BLaER1 (cell line): ENCODE measurements at regions not wholly inside any gene's neighbourhood (a gene's known extent, or its start where the extent isn't known, plus 50 kb on each side); places are given as distances from the start of the nearest gene placed in this dataset.

ENCODE experiments used
- H3K27ac ChIP-seq: shearing (Covaris generic); formaldehyde crosslinking; 2 replicates; pipeline ENCODE4 v1.8.1; 2022
- H3K27me3 ChIP-seq: shearing (Covaris generic); formaldehyde crosslinking; 2 replicates; pipeline ENCODE4 v1.8.1; 2022
- H3K36me3 ChIP-seq: shearing (Covaris generic); formaldehyde crosslinking; 2 replicates; pipeline ENCODE4 v1.8.1; 2022
- H3K4me1 ChIP-seq: shearing (Covaris generic); formaldehyde crosslinking; 2 replicates; pipeline ENCODE4 v1.8.1; 2022
- H3K4me2 ChIP-seq: shearing (Covaris generic); formaldehyde crosslinking; 2 replicates; pipeline ENCODE4 v1.8.1; 2022
- H3K4me3 ChIP-seq: shearing (Covaris generic); formaldehyde crosslinking; 2 replicates; pipeline ENCODE4 v1.8.1; 2022
- H3K9ac ChIP-seq: shearing (Covaris generic); formaldehyde crosslinking; 2 replicates; pipeline ENCODE4 v1.8.1; 2022
- H3K9me3 ChIP-seq: shearing (Covaris generic); formaldehyde crosslinking; 2 replicates; pipeline ENCODE4 v1.8.1; 2022
- H4K20me1 ChIP-seq: shearing (Covaris generic); formaldehyde crosslinking; 2 replicates; pipeline ENCODE4 v1.8.1; 2022
- Cebpa-rat ChIP-seq: shearing (Covaris generic); IDR thresholded peaks from 2 replicates; pipeline ENCODE4 v1.8.1; 2022

DNA sequence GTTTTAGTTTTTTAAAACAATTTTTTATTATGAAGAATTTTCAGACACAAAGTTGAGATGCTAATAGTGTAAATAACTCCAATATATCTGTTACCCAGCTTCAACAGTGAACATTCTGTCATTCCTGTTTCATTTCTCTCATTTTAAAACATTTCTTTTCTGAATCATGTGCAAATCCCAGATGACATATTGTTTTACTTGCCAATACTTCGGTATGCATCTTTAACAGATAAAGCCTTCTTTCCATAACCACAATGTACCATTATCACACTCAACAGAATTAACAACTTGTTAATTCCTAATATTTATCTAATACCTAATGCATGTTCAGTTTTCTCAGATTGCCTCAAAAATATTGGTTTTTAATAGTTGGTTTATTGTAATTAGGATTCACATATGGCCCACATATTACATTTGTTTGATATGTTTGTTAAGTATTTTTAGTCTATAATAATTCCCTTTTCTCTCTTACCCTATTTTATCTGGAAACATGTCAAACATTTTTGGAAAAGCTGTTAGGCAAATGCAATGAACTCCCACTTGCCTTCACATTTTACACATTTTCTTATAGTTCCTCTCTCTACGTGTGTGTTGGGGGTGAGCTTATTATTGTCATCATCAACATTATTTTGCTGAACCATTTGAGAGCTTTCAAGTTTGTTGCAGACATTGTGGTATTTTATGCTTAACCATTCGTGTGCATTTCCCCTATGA lies 58.7 kb upstream of the ANKRD55 start:
- no peak overlapping the region for H3K9ac ChIP-seq
- no peak for TF ChIP-seq Cebpa-rat
- no peaks in the 10 kb centered on the region for H3K27me3 ChIP-seq
- peaks cover 10% of the 10 kb centered on the region; the same call in 1 of the 2 replicates for H3K4me1 ChIP-seq
- H3K9me3 ChIP-seq, result peaks cover 35% of the 10 kb centered on the region
- H3K4me3 ChIP-seq, result no peak overlapping the region
- no peak overlapping the region for H3K27ac ChIP-seq
- no peaks in the 10 kb centered on the region for H3K36me3 ChIP-seq
- H4K20me1 ChIP-seq, result no peaks in the 10 kb centered on the region
- H3K4me2 ChIP-seq, result no peak overlapping the region

DNA sequence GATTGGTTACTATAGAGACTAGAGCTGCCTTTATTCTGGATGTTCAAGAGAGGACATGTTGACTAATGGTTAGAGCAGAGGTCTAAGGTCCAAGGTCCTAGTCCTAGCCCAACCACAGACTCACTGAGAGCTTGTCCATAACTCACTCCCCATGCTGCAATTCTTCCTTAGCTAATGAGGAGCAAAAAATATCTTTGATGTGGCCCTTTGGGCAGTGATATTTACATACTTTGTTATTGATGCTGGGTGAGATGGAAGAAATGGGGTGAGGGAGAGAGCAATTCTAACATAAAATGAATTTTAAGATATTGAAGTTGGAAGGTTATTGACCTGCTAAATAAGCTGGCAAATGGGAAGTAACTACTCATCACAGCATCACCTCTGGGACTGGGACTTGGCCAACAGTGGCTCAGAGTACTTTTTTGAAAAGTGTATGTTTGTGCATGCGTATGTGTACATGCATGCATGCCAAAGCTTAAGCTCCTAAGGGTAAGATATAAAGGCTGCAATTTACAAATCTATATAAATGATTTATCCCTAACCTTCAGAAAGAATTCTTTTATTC lies 58.0 kb upstream of the ANKRD55 start:
- H3K9me3 ChIP-seq, result peaks cover 28% of the 10 kb centered on the region
- no peak overlapping the region for H3K4me3 ChIP-seq
- H3K27me3 ChIP-seq, result no peaks in the 10 kb centered on the region
- H3K9ac ChIP-seq, result no peak overlapping the region
- no peaks in the 10 kb centered on the region for H4K20me1 ChIP-seq
- H3K4me2 ChIP-seq, result no peak overlapping the region
- no peak for TF ChIP-seq Cebpa-rat
- H3K27ac ChIP-seq, result no peak overlapping the region
- H3K36me3 ChIP-seq, result no peaks in the 10 kb centered on the region
- H3K4me1 ChIP-seq, result peaks cover 16% of the 10 kb centered on the region; the same call in 1 of the 2 replicates

DNA sequence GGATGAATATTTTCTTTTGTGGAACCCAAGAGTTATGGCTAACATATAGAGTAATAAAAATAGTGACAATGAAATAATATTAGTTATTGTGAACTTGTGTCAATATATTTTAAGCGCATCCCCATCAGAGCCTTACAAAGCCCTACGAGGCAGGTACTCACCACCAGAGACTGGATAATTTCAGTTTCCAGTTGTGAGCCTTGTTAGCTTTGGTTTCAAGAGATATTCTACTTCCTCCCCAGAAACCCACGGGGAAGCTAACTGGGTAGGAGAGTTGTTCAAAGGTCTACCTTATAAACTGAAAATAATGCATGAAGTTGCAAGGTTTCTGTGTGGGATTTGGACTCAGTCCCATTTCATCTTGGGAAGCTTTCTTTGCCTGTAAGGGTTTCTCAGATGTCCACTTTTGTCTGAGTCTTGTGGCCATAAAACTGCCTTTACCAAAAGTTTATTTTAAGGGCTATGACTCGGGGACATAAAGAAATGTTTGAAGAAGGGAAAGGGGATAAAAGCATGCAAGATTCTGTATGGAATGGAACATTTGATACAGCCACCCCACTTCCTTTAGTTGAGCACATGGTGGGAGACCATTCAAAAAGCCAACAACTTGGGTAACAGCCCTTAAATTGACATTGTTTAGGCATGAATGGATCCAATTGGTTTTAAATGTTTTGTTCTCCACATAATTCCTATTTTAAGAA lies 57.4 kb upstream of the ANKRD55 start:
- no peaks in the 10 kb centered on the region for H3K36me3 ChIP-seq
- H3K4me2 ChIP-seq, result no peak overlapping the region
- no peaks in the 10 kb centered on the region for H4K20me1 ChIP-seq
- no peak overlapping the region for H3K27ac ChIP-seq
- no peak for TF ChIP-seq Cebpa-rat
- peaks cover 22% of the 10 kb centered on the region for H3K9me3 ChIP-seq
- peaks cover 16% of the 10 kb centered on the region; the same call in 1 of the 2 replicates for H3K4me1 ChIP-seq
- H3K4me3 ChIP-seq, result no peak overlapping the region
- H3K27me3 ChIP-seq, result no peaks in the 10 kb centered on the region
- H3K9ac ChIP-seq, result no peak overlapping the region

DNA sequence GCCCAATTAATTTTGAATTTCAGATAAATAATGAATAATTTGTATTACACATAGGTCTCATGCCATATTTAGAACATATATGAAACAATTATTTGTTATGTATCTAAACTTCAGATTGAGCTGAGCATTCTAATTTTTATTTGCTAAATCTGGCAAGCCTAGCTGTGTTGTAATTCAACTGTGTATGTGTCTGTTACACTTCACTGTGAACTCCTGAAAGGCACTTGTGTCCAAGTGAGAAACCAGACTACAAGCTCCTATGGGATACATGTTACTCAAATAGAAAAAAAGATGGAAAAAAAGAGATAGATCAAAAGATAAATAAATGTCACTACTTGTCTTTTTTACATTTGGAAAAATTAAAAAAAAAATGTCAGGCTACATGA lies 56.5 kb upstream of the ANKRD55 start:
- Histone ChIP-seq H3K4me3 (no peak overlapping the region), H3K4me1 (peaks cover 16% of the 10 kb centered on the region; the same call in 1 of the 2 replicates), H3K36me3 (no peaks in the 10 kb centered on the region), H3K4me2 (no peak overlapping the region), H3K9me3 (peaks cover 18% of the 10 kb centered on the region), H3K27ac (no peak overlapping the region), H4K20me1 (no peaks in the 10 kb centered on the region), H3K27me3 (no peaks in the 10 kb centered on the region), H3K9ac (no peak overlapping the region)
- no peak for TF ChIP-seq Cebpa-rat

DNA sequence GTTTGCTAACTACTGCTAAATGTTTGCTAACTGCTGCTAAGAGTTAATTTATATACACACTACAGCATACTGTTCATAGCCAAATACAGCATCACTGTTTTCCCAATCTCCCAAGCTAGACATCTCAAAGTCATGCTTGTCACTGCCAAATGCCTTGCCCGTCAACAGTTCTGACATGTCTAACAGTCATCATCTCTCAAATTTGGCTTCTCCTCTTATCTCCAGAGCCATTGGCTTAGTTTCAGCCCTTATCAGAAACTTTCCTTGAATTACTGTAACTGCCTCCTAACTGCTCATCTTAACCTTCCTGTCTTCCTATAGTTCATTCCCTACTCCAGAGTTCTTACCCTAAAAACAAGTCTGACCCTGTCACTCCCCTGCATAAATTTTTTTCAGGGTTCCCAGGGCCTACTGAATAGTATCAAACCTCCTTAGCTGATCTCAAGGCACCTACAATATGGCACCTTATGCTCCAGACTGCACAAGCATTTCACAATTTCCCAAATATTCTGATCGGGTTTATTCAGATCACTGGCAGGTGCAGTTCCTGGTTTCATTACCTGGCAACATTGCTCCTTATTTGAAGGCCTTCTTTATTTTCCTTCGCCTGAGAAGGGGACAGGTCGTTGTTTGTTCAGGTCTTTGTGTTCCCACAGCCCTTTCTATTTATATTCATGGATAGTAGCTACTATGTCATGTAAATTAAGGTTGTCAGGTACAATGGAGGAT lies 55.9 kb upstream of the ANKRD55 start:
- TF ChIP-seq Cebpa-rat, result no peak
- Histone ChIP-seq H4K20me1 (no peaks in the 10 kb centered on the region), H3K4me3 (no peak overlapping the region), H3K4me2 (no peak overlapping the region), H3K9ac (no peak overlapping the region), H3K36me3 (no peaks in the 10 kb centered on the region), H3K4me1 (peaks cover 16% of the 10 kb centered on the region; the same call in 1 of the 2 replicates), H3K27me3 (no peaks in the 10 kb centered on the region), H3K9me3 (peaks cover 16% of the 10 kb centered on the region), H3K27ac (no peak overlapping the region)

DNA sequence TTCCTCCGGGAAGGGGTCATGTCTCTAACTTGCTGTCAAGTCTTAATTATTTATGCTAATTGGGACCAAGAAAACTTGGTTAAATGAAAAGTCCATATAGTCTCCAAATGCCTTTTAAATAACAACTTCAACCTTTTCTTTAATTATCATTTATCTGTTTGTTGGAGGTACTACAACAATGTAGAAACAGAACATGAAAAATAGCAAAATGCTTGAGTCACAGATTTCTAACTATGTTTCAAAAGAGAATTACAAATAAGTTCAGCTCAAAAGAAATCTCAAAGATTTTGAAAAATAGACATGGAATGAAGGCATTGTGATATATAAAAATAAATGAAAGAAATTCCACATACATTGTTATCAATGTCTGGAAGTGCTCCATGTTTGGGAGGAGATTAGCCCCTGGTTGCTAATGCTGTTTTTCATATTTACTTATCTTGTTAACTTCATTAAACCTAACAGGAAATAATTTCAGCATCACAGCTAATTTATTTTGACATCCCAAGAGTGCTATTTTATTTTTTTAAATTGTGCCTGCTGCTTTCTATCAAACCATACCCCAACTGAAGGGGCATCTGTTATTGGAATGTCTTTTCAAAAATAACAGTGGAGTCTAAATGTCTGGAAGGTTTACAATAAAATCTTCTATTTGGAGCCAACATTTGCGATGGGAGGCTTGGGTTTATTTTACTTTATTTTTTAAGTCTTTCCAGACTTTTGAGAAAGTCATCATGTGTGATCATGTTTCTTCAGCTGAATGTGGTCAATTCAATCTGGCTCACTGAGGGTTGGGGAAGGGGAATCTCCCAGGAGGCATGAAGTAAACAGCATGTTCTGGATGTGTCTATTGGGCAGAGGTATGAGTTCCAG lies 53.1 kb upstream of the ANKRD55 start:
- peaks cover 25% of the 10 kb centered on the region for H3K9me3 ChIP-seq
- no peak overlapping the region for H3K27ac ChIP-seq
- no peak overlapping the region for H3K4me3 ChIP-seq
- no peaks in the 10 kb centered on the region; the same call in 1 of the 2 replicates for H3K36me3 ChIP-seq
- H3K27me3 ChIP-seq, result no peaks in the 10 kb centered on the region
- no peak for TF ChIP-seq Cebpa-rat
- H4K20me1 ChIP-seq, result no peaks in the 10 kb centered on the region
- no peak overlapping the region for H3K4me2 ChIP-seq
- no peak overlapping the region for H3K9ac ChIP-seq
- H3K4me1 ChIP-seq, result peaks cover 16% of the 10 kb centered on the region; the same call in 1 of the 2 replicates

DNA sequence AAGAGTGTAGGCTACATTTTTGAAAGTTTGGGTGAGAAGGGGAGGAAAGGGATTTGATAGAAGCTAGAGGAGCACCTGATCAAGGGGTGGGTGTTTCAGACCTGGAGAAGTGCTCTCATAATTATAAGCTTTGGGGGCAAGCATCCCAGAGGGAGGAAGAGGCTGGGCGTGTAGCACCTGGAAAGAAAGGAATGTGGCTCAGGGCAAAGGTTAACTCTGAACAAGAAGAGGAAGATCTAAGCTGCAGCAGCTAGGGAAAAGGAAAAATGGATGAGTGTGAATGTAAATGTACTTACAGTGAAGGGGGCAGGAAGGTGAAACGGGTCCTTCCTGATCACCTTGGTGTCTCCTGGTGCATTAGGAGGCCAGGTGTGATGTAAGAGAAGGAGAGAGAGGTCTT lies 49.8 kb upstream of the ANKRD55 start:
- Histone ChIP-seq H3K27me3 (no peaks in the 10 kb centered on the region), H3K4me2 (no peak overlapping the region)

More for the DNA sequence above, 49.8 kb upstream of the ANKRD55 start:
- TF ChIP-seq Cebpa-rat, result no peak
- Histone ChIP-seq H3K9me3 (peaks cover 41% of the 10 kb centered on the region), H3K4me3 (no peak overlapping the region), H3K9ac (no peak overlapping the region), H3K4me1 (peaks cover 20% of the 10 kb centered on the region), H3K27ac (no peak overlapping the region), H4K20me1 (no peaks in the 10 kb centered on the region), H3K36me3 (no peaks in the 10 kb centered on the region; the same call in 1 of the 2 replicates)
